ENCODE measurements at regions not wholly inside any gene's neighbourhood (a gene's known extent, or its start where the extent isn't known, plus 50 kb on each side); places are given as distances from the start of the nearest gene placed in this dataset.
A peak's percentile ranks its signal among the peaks of the same experiment; 100 is the strongest.

GRCh38 chr9:105828171-105828570 lies 133.8 kb downstream of the TMEM38B start:
- DNase-seq (ENCODE audit: low spot score): no peak

- DNase-seq (ENCODE audit: low spot score): no peak
Measured at GRCh38 chr9:105828596-105829213, 134.4 kb downstream of the TMEM38B start.

- DNase-seq (ENCODE audit: low spot score): no peak
Measured at GRCh38 chr9:105830461-105830860, 136.1 kb downstream of the TMEM38B start.

GRCh38 chr9:105832096-105832710 lies 137.9 kb downstream of the TMEM38B start:
- no peak for DNase-seq (ENCODE audit: low spot score)

- DNase-seq (ENCODE audit: low spot score): no peak
Measured at GRCh38 chr9:105833271-105833975, 139.1 kb downstream of the TMEM38B start.

GRCh38 chr9:105834404-105834803 lies 140.1 kb downstream of the TMEM38B start:
- DNase-seq (ENCODE audit: low spot score): no peak

GRCh38 chr9:105835721-105836120 lies 141.4 kb downstream of the TMEM38B start:
- DNase-seq (ENCODE audit: low spot score): no peak

GRCh38 chr9:105836936-105837660 lies 142.8 kb downstream of the TMEM38B start:
- DNase-seq (ENCODE audit: low spot score): no peak

GRCh38 chr9:105841562-105841961 lies 147.2 kb downstream of the TMEM38B start:
- no peak for DNase-seq (ENCODE audit: low spot score)

GRCh38 chr9:105842023-105842644 lies 147.8 kb downstream of the TMEM38B start:
- DNase-seq (ENCODE audit: low spot score): peak; percentile 20

- DNase-seq (ENCODE audit: low spot score): no peak
Measured at GRCh38 chr9:105846825-105847224, 152.5 kb downstream of the TMEM38B start.

GRCh38 chr9:105850852-105851500 lies 156.6 kb downstream of the TMEM38B start:
- DNase-seq (ENCODE audit: low spot score): no peak

- no peak for DNase-seq (ENCODE audit: low spot score)
Measured at GRCh38 chr9:105854026-105854782, 159.9 kb downstream of the TMEM38B start.

GRCh38 chr9:105854783-105855724 lies 160.7 kb downstream of the TMEM38B start:
- no peak for DNase-seq (ENCODE audit: low spot score)

- no peak for DNase-seq (ENCODE audit: low spot score)
Measured at GRCh38 chr9:105855987-105856386, 161.6 kb downstream of the TMEM38B start.

- DNase-seq (ENCODE audit: low spot score): no peak
Measured at GRCh38 chr9:105858006-105858690, 163.8 kb downstream of the TMEM38B start.

- DNase-seq (ENCODE audit: low spot score): no peak
Measured at GRCh38 chr9:105858877-105859276, 164.5 kb downstream of the TMEM38B start.

GRCh38 chr9:105859428-105860091 lies 165.2 kb downstream of the TMEM38B start:
- no peak for DNase-seq (ENCODE audit: low spot score)

- DNase-seq (ENCODE audit: low spot score): no peak
Measured at GRCh38 chr9:105860516-105860915, 166.2 kb downstream of the TMEM38B start.

Data from HuH-7 (cell line).